Activated naive CD4-positive, alpha-beta T cell treated with anti-CD3 and anti-CD28 coated beads, Interleukin-2, amount 10 ng/mL, durations not matched to agents 7 days and 5 days (primary cell): ENCODE measurements at regions not wholly inside any gene's neighbourhood (a gene's known extent, or its start where the extent isn't known, plus 50 kb on each side); places are given as distances from the start of the nearest gene placed in this dataset.

ENCODE experiments used
- CTCF ChIA-PET: fragments of 350-600 bp; sonication (Branson Sonifier 250); formaldehyde crosslinking; loops from one replicate; lab custom pipeline; 2021; ENCODE audit warnings: antibody characterized with exemption; lab: Charles Lee
- DNase-seq: peaks from one replicate; pipeline ENCODE4 v3.0.0-alpha.2; 2020
- H3K27ac Mint-ChIP-seq: one replicate; pipeline ENCODE4 v1.8.0; 2021; ENCODE audit warnings: mild to moderate bottlenecking, moderate library complexity, mixed read lengths
- H3K27me3 Mint-ChIP-seq: one replicate; pipeline ENCODE4 v1.8.0; 2021; ENCODE audit warnings: mild to moderate bottlenecking, mixed read lengths
- H3K36me3 Mint-ChIP-seq: one replicate; pipeline ENCODE4 v1.8.0; 2021; ENCODE audit warnings: mixed read lengths
- H3K4me1 Mint-ChIP-seq: one replicate; pipeline ENCODE4 v1.8.0; 2021; ENCODE audit warnings: mixed read lengths
- H3K4me3 Mint-ChIP-seq: one replicate; pipeline ENCODE4 v1.8.0; 2021; ENCODE audit warnings: mild to moderate bottlenecking, moderate library complexity, mixed read lengths
- H3K9me3 Mint-ChIP-seq: one replicate; pipeline ENCODE4 v1.8.0; 2021; ENCODE audit warnings: mixed read lengths

DNA sequence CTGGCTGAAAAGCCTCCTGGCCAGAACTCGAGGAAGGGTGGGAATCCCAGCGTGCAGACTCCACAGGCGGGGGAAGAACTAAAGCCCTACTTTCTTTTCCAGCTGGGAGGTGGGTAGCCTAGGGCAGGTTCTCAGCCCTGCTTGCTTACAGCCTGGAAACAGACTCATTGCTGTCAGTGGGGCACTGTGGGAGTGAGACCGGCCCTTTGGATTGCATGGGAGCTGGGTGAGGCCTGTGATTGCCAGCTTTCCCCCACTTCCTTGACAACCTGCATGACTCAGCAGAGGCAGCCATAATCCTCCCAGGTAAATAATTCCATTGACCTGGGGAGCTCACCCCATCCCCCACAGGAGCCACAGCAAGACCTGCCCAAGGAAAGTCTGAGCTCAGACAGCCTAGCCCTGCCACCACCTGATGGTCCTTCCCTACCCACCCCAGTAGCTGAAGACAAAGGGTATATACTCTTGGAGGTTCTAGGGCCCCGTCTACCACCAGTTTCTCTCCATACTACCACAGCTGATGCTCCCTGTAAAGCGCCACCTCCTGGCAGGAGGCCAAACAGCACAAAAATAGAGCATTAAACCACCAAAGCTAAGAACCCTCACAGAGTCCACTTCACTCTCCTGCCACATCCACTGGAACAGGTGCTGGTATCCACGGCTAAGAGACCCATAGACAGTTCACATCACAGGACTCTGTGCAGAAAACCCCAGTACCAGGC lies 294.1 kb downstream of the SEC23A start:
- peak; percentile 20 for DNase-seq
- H3K36me3 Mint-ChIP-seq: no peaks in the 10 kb centered on the region
- no peaks in the 10 kb centered on the region for H3K27me3 Mint-ChIP-seq
- H3K9me3 Mint-ChIP-seq: no peaks in the 10 kb centered on the region
- CTCF ChIA-PET: no interaction called here
- H3K27ac Mint-ChIP-seq: no peak overlapping the region
- H3K4me3 Mint-ChIP-seq: no peak overlapping the region
- no peaks in the 10 kb centered on the region for H3K4me1 Mint-ChIP-seq

DNA sequence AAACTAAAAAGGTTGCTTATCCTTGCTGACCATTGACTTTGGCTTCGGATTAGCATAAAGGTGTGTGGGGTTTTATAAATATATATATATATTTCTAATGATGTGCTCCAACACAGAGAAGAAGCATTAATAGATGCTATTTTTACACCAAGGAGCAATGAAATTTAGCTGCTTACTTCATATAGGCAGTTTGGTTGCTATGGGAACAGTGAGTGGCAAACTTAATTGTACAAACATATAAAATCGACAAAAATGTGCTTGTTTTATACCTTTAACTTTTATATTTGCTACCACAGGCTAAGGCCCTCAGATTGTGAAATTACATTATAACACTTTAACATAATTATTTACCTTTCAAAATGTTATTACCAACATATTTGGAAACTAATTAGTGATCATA lies 303.4 kb downstream of the SEC23A start:
- no peaks in the 10 kb centered on the region for H3K4me1 Mint-ChIP-seq
- H3K9me3 Mint-ChIP-seq: peaks cover 2% of the 10 kb centered on the region
- no peak for DNase-seq
- CTCF ChIA-PET: no interaction called here
- no peak overlapping the region for H3K27ac Mint-ChIP-seq
- H3K27me3 Mint-ChIP-seq: no peaks in the 10 kb centered on the region
- H3K4me3 Mint-ChIP-seq: no peak overlapping the region
- H3K36me3 Mint-ChIP-seq: no peaks in the 10 kb centered on the region

DNA sequence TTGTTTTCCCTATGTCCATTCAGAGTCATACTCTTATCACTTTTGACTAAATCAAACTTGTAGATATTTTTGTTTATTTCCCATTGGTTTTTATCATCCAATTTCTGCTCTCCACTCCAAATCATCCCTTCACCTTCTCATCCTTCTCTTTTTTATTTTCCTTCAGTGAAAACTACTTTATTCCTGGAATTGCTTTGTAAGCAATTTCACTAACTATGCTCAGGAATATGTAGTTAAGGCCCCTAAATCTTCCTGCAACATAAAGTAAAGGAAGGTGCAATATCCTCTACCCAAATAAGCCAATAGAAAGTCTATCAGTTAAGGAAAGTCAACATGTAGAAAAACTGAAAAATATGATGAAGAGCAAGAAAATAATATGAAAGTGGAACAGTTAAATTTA lies 308.4 kb downstream of the SEC23A start:
- CTCF ChIA-PET: no interaction called here
- no peak overlapping the region for H3K4me3 Mint-ChIP-seq
- H3K27me3 Mint-ChIP-seq: no peaks in the 10 kb centered on the region
- no peak overlapping the region for H3K27ac Mint-ChIP-seq
- no peaks in the 10 kb centered on the region for H3K36me3 Mint-ChIP-seq
- no peak for DNase-seq
- H3K9me3 Mint-ChIP-seq: no peaks in the 10 kb centered on the region
- H3K4me1 Mint-ChIP-seq: no peaks in the 10 kb centered on the region

GRCh38 chr14:38791862-38792261 lies 311.2 kb downstream of the SEC23A start:
- Mint-ChIP-seq H3K27ac (no peak overlapping the region), H3K36me3 (no peaks in the 10 kb centered on the region), H3K4me1 (no peaks in the 10 kb centered on the region), H3K27me3 (no peaks in the 10 kb centered on the region), H3K9me3 (no peaks in the 10 kb centered on the region), H3K4me3 (no peak overlapping the region)
- CTCF ChIA-PET: no interaction called here
- DNase-seq: no peak

DNA sequence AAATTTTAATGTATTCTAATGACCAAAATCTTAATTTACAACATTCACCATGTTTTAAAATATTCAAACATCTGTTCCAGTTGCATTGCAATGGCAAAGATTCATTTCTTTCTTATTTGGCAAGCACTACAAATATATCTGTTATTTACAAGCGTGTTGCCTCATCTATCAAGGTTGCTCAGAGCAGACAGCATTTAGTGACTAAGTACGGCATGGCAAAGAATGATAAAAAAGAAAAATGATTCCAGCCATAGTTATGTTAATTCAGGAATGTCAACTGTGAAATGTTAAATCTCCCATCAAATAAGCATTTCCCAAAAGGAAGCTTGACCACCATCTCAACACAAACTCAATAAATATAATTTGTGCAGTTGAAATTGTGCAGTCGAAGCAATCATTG lies 312.1 kb downstream of the SEC23A start:
- Mint-ChIP-seq H3K27me3 (no peaks in the 10 kb centered on the region), H3K4me1 (no peaks in the 10 kb centered on the region), H3K4me3 (no peak overlapping the region), H3K27ac (no peak overlapping the region), H3K9me3 (no peaks in the 10 kb centered on the region), H3K36me3 (no peaks in the 10 kb centered on the region)
- CTCF ChIA-PET: no interaction called here
- DNase-seq: no peak

- no peaks in the 10 kb centered on the region for H3K9me3 Mint-ChIP-seq
Observed at GRCh38 chr14:38789805-38790204, 313.2 kb downstream of the SEC23A start.

DNA sequence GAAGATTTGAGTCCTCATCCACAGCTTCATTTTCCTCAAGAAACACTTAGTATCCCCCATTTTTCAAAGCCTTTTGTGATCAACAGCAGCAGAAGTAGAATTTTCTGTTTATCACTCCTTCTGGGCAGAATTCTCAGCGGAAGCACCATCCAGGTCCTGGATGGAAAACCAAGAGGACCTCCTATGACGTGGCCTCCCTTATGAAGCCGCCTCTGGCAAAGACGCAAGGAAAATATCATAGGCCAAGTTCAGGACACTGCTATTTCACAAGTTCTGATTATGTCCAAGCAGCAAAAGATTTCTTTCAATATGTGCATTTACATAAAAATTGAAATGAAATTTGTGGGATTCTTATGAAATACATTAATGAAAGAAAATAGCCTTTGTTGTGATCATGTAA lies 315.0 kb downstream of the SEC23A start:
- Mint-ChIP-seq H3K4me3 (no peak overlapping the region), H3K36me3 (no peaks in the 10 kb centered on the region), H3K27ac (no peak overlapping the region), H3K27me3 (no peaks in the 10 kb centered on the region), H3K9me3 (no peaks in the 10 kb centered on the region), H3K4me1 (no peaks in the 10 kb centered on the region)
- CTCF ChIA-PET: no interaction called here
- no peak for DNase-seq

More at GRCh38 chr14:38789805-38790204, 313.2 kb downstream of the SEC23A start:
- no peak for DNase-seq
- no peaks in the 10 kb centered on the region for H3K36me3 Mint-ChIP-seq
- H3K4me1 Mint-ChIP-seq: no peaks in the 10 kb centered on the region
- CTCF ChIA-PET: no interaction called here
- H3K4me3 Mint-ChIP-seq: no peak overlapping the region
- no peaks in the 10 kb centered on the region for H3K27me3 Mint-ChIP-seq
- H3K27ac Mint-ChIP-seq: no peak overlapping the region

GRCh38 chr14:38786921-38787320 lies 316.1 kb downstream of the SEC23A start:
- H3K36me3 Mint-ChIP-seq: no peaks in the 10 kb centered on the region
- DNase-seq: no peak
- H3K9me3 Mint-ChIP-seq: no peaks in the 10 kb centered on the region
- H3K27me3 Mint-ChIP-seq: no peaks in the 10 kb centered on the region
- H3K4me1 Mint-ChIP-seq: no peaks in the 10 kb centered on the region
- H3K27ac Mint-ChIP-seq: no peak overlapping the region
- CTCF ChIA-PET: no interaction called here
- H3K4me3 Mint-ChIP-seq: no peak overlapping the region

- H3K36me3 Mint-ChIP-seq: no peaks in the 10 kb centered on the region
- H3K4me3 Mint-ChIP-seq: no peak overlapping the region
- H3K27me3 Mint-ChIP-seq: no peaks in the 10 kb centered on the region
- no peaks in the 10 kb centered on the region for H3K9me3 Mint-ChIP-seq
- CTCF ChIA-PET: no interaction called here
- no peak for DNase-seq
- H3K4me1 Mint-ChIP-seq: no peaks in the 10 kb centered on the region
- no peak overlapping the region for H3K27ac Mint-ChIP-seq
Observed at GRCh38 chr14:38777401-38777800, 325.6 kb downstream of the SEC23A start.

DNA sequence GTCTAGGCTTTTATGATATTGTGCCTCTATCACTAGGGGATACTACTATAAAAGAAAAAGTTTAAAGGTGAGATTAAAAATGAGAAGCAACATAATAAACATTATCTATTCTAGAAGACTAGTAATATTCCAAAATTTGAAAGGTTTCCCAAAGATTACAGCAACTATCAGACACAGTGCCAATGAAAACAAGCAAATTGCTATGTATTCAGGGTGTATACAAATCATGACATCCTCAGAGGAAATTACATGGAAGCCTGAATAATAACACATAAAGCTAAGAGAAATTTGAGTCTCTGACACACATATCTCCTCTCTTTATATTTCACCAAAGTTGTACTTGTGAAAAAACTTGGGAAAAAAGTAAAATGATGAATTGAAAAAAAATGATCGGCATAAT lies 327.0 kb downstream of the SEC23A start:
- H3K27ac Mint-ChIP-seq: no peak overlapping the region
- H3K4me1 Mint-ChIP-seq: no peaks in the 10 kb centered on the region
- DNase-seq: no peak
- H3K4me3 Mint-ChIP-seq: no peak overlapping the region
- H3K27me3 Mint-ChIP-seq: no peaks in the 10 kb centered on the region
- H3K36me3 Mint-ChIP-seq: no peaks in the 10 kb centered on the region
- CTCF ChIA-PET: no interaction called here
- H3K9me3 Mint-ChIP-seq: no peaks in the 10 kb centered on the region

DNA sequence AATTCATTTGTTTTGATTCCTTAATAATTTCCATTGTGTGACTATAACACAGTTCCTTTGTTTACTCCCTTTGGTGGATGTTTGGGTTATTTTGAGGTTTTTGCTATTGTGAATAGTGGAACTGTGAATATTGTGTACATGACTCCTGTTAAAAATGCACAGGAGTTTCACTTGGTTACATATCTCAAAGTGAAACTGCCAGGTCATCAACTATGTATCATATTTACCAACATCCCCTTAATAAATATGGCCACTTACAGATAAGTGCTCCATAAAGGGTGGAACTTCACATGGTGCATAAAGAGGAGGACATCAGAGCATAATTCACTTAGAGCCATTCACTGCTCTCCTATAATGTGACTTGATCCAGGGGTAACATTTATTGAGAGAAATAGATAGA lies 328.9 kb downstream of the SEC23A start:
- Mint-ChIP-seq H3K9me3 (no peaks in the 10 kb centered on the region), H3K4me3 (no peak overlapping the region), H3K27me3 (no peaks in the 10 kb centered on the region), H3K4me1 (no peaks in the 10 kb centered on the region), H3K36me3 (no peaks in the 10 kb centered on the region), H3K27ac (no peak overlapping the region)
- CTCF ChIA-PET: no interaction called here
- no peak for DNase-seq

GRCh38 chr14:38770251-38770650 lies 332.8 kb downstream of the SEC23A start:
- Mint-ChIP-seq H3K4me1 (no peaks in the 10 kb centered on the region), H3K4me3 (no peak overlapping the region), H3K9me3 (peaks cover 2% of the 10 kb centered on the region), H3K27me3 (no peaks in the 10 kb centered on the region), H3K27ac (no peak overlapping the region), H3K36me3 (no peaks in the 10 kb centered on the region)
- DNase-seq: no peak
- CTCF ChIA-PET: no interaction called here

DNA sequence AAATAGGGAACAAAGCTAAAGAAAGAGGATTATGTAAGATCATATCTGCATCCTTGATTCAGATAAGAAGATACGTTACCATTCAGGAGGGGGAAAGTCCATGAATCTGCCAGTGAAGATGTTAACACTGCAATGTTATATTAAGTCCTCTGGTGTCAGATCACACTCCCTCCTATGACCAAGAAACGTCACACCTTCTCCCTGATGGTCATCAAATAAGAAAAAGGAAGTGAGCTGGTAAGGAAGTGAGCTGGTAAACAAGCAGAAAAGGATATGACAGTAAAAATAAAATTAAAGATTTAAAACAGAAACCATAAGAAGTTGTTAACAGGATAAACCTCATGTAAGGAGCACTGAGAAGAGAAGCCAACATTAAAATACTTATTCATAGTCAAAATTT lies 340.2 kb downstream of the SEC23A start:
- no peak for DNase-seq
- H3K36me3 Mint-ChIP-seq: no peaks in the 10 kb centered on the region
- no peak overlapping the region for H3K27ac Mint-ChIP-seq
- no peaks in the 10 kb centered on the region for H3K4me1 Mint-ChIP-seq
- no peaks in the 10 kb centered on the region for H3K27me3 Mint-ChIP-seq
- H3K9me3 Mint-ChIP-seq: peaks cover 2% of the 10 kb centered on the region
- no peak overlapping the region for H3K4me3 Mint-ChIP-seq
- CTCF ChIA-PET: no interaction called here

DNA sequence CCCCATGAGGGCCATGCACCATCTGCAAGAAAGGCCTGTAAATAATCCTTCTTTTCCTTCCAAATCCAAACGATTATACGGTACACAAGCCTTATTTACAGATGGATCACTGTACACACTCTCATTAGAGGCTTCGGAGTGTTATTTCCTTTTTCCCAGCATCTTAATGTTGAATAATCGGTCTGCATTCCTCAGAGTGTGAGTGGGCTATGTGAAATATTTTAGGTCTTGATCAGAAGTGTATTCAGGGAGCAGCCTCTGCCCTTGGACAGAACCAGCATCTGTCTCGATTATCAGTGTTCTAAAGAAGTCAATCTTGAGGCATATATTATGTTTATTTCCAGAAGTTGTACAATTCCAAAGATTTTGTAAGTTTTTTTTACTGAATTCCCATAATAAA lies 340.6 kb downstream of the SEC23A start:
- Mint-ChIP-seq H3K4me3 (no peak overlapping the region), H3K27ac (no peak overlapping the region), H3K9me3 (peaks cover 2% of the 10 kb centered on the region), H3K36me3 (no peaks in the 10 kb centered on the region), H3K4me1 (no peaks in the 10 kb centered on the region), H3K27me3 (no peaks in the 10 kb centered on the region)
- CTCF ChIA-PET: no interaction called here
- DNase-seq: no peak

DNA sequence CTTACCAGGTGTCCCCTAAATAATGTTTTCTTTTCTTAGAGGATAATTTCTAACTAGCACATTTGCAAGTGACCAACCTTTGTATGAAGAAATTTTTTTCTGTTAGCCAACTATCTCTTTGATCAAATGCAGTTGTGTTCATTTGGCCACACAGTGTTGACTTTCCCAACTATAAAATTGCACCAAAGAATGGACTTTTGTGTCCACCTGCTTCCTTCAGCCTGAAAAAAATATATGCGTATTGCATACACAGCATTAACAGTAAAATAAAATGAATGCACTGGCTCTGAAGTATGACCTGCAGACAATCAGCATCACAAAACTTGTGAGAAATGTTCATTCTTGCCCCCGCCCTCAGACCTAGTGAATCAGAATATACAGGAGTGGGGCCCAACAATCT lies 342.0 kb downstream of the SEC23A start:
- no peak overlapping the region for H3K27ac Mint-ChIP-seq
- no peaks in the 10 kb centered on the region for H3K36me3 Mint-ChIP-seq
- no peak overlapping the region for H3K4me3 Mint-ChIP-seq
- CTCF ChIA-PET: no interaction called here
- H3K27me3 Mint-ChIP-seq: no peaks in the 10 kb centered on the region
- no peak for DNase-seq
- H3K9me3 Mint-ChIP-seq: no peaks in the 10 kb centered on the region
- no peaks in the 10 kb centered on the region for H3K4me1 Mint-ChIP-seq

DNA sequence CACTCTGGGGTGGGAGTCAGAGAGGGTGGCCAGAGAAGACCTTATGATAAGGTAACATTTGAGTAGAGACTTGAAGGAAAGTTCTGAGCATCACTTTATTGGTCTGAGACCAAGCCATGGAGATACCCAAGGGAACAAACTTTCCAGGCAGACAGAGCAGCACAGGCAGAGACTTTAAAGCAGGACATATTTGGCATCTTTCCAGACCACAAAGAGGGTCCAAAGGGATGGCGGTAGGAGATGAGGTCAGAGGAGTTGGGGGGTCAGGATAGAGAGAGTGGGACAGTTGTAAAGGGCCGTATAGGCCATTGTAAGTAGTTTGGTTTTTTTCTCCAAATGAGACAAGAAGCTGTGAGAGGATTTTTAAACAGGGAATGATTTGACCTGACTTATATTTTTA lies 344.4 kb downstream of the SEC23A start:
- no peak for DNase-seq
- CTCF ChIA-PET: no interaction called here
- Mint-ChIP-seq H3K36me3 (no peaks in the 10 kb centered on the region), H3K4me3 (no peak overlapping the region), H3K27me3 (no peaks in the 10 kb centered on the region), H3K4me1 (no peaks in the 10 kb centered on the region), H3K27ac (no peak overlapping the region), H3K9me3 (no peaks in the 10 kb centered on the region)
